ENCODE measurements at regions not wholly inside any gene's neighbourhood (a gene's known extent, or its start where the extent isn't known, plus 50 kb on each side); places are given as distances from the start of the nearest gene placed in this dataset.

- TF ChIP-seq EZH2 (optimal IDR thresholded peaks at IDR 0.05; ENCODE audit: low read depth, low read length) (no peak), CTCF (IDR thresholded peaks at IDR 0.05; ENCODE audit: low read length) (no peak)
Measured at GRCh38 chr4:181520790-181521189, 722.4 kb upstream of the TENM3 start.

Data from MM.1S (cell line).